NCI-H526 (cell line): ENCODE measurements at regions not wholly inside any gene's neighbourhood (a gene's known extent, or its start where the extent isn't known, plus 50 kb on each side); places are given as distances from the start of the nearest gene placed in this dataset.

Experiments
- DNase-seq, 2 experiments: peaks; one replicate each; lab custom pipeline; 2025; lab: John Stamatoyannopoulos, UW

- DNase-seq: no peak
Observed at GRCh38 chr2:102078773-102079172, 63.8 kb upstream of the IL1R1 start.

DNA sequence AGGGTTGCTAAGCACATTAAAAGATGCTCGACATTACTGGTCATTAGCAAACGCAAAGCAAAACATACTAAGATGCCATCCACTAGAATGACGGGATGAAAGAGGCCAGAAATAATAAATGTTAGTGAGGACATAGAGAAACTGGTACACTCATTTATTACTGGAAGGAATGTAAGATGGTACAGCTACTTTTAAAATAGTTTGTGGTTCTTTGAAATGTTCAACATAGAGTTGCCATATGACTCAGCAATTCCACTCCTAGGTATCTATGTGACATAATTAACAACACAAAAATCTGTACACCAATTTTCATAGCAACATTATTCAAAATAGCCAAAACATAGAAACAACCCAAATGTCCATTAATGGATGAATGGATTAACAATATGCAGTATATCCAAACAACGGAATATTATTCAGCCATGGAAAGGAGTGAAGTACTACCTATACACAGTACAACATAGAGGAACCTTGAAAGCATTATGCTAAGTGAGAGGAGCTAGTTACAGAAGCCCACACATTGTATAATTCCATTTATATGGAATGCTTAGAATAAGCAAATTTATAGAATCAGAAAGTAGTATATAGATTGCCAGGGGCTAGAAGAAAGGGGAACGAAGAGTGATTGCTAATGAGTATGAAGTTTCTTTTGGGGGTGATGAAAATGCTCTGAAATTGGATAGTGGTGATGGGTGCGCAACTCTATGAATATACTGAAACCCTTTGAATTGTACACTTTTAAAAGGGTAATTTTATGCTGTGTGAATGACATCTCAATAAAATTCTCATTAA is 61.9 kb upstream of the IL1R1 start:
- DNase-seq: no peak

GRCh38 chr2:102081243-102081522 is 61.4 kb upstream of the IL1R1 start:
- no peak for DNase-seq

- DNase-seq: no peak
Observed at GRCh38 chr2:102081606-102082005, 60.9 kb upstream of the IL1R1 start.

- no peak for DNase-seq
Observed at GRCh38 chr2:102082571-102083392, 59.8 kb upstream of the IL1R1 start.

DNA sequence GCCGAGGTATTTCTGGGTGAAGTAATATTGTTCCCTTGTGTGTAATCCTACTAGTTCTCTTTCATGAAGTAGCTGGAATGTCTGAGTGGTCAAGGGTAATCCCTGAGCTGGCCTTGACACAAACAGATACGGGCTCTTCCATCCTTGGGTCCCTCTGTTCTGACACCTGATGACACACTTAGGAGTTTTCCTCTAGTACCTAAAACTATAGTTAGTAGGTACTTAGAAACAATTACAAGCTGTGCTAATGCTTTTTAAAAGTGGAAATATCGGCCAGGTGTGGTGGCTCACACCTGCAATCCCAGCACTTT is 59.2 kb upstream of the IL1R1 start:
- DNase-seq: no peak

- DNase-seq: peak in 1 of 2 experiments; percentile 58
Observed at GRCh38 chr2:102084651-102085050, 57.9 kb upstream of the IL1R1 start.

GRCh38 chr2:102085238-102085637 is 57.3 kb upstream of the IL1R1 start:
- DNase-seq: peak; percentile 86 to 95

- no peak for DNase-seq
Observed at GRCh38 chr2:102086150-102086872, 56.2 kb upstream of the IL1R1 start.

- DNase-seq: no peak
Observed at GRCh38 chr2:102091121-102091520, 51.4 kb upstream of the IL1R1 start.

DNA sequence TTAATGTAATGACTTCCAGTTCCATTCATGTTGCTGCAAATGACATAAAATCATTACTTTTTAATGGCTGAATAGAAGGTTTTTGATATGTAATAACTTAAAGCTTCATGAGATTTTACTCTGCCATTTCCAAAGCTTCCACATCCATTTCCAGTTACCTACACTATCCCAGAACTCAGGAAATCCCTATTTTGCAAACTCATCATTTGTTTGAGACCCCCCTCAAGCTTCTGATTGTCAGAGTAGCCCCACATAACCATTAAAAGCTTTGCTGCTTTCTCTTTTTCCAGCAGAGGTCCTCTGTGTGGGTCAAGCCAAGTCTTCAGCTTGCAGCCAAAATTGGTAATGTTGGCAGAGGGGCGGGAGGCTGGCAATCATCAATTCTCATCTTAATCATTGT is 50.6 kb upstream of the IL1R1 start:
- no peak for DNase-seq

DNA sequence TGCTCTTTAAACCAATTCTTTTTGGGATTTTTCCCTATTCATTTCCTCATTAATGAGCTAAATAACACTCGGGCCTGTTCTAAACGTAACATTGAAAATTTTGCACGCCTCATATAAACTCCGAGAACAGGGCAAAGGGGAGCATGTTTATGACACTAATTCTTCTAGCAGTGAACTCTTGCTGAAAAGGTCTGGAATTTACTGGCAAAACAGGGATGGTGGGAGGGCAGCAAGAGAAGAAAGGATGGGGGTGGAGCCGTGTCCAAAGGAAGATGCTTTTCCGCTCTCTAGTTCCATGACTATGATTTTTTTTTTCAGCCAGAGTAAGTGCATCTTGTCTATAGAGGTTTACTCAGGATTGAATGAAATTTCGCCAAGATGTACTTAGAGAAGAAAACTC is 50.0 kb upstream of the IL1R1 start:
- no peak for DNase-seq
